ENCODE measurements at regions not wholly inside any gene's neighbourhood (a gene's known extent, or its start where the extent isn't known, plus 50 kb on each side); places are given as distances from the start of the nearest gene placed in this dataset.
"Not testable (repeated sequence)": the region's sequence is repeated elsewhere in the genome, so short reads cannot be mapped to it uniquely, and the experiment has no call there.

DNA sequence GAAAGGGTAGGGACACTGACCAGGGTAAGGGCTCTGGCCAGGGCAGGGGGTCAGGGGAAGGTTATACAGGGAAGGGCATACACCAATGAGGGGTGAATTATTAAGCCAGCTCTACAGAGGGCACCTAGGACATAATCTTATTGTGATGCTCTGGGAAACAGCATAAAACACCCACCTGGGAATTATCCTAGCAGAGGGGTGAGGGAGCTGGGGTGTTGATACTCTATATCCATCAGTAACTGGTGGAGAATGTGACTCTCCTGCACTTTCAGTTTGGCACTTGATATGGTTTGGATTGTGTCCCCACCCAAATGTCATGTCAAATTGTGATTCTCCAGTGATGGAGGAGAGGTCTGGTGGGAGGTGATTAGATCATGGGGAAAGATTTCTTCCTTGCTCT lies 291.2 kb downstream of the ASMT start:
- ATAC-seq, result no peak

DNA sequence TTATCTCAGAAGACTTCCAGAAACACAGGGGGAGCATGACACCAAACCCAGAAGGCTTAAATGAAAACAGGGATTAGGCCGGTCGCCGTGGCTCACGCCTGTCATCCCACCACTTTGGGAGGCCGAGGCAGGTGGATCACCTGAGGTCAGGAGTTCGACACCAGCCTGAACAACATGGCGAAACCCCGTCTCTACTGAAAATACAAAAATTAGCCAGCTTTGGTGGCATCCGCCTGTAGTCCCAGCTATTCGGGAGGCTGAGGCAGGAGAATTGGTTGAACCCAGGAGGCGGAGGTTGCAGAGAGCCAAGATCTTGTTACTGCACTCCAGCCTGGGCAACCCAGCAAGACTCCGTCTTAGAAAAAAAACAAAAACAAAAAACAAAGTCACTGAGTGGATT lies 294.1 kb downstream of the ASMT start:
- not testable (repeated sequence) for ATAC-seq

DNA sequence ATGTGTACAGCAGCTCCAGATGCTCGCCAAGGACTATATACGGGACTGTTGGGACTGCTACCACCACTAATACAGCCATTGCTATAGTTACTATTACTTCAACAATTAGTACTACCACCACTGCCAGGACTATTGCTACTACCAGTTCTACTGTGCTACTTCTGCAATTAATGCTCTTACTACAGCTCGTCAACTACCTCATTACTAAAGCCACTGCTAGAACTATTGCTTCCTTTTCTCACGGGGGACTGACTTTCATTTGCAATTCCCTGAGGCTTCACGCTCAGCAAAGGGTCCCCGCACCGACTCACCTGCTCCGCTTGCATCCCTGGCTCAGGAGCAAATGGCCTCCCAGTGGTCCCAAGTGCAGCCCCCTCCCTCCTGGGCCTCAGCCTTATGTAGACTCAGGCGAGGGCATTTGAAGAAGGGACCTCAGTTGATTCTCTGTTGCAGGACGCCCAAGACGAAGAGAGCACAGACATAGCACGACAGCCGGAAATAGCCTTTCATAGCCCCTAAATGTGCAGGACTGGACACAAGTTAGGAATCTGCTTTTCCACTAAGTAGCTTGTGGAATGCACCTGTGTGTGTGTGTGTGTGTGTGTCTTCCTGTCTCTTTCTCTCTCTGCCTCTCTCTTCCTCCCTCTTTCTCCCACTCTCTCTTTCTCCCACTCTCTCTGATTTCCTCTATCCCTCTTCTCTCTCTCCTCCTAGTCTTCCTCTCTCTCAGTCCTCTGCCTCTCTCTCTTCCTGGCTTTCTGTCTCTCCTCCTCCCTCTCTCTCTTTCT lies 294.8 kb downstream of the ASMT start:
- ATAC-seq, result no peak

DNA sequence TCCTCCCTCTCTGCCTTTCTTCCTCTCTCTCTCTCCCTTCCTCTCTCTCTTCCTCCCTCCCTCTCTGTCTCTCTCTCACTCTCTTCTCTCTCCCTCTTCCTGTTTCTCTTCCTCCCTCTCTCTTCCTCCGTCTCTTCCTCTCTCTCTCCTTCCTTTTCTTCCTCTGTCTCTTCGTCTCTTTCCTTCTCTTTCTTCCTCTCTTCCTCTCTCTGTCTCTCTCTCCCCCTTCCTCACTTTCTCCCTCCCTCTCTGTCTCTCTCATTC lies 295.3 kb downstream of the ASMT start:
- ATAC-seq, result no peak

DNA sequence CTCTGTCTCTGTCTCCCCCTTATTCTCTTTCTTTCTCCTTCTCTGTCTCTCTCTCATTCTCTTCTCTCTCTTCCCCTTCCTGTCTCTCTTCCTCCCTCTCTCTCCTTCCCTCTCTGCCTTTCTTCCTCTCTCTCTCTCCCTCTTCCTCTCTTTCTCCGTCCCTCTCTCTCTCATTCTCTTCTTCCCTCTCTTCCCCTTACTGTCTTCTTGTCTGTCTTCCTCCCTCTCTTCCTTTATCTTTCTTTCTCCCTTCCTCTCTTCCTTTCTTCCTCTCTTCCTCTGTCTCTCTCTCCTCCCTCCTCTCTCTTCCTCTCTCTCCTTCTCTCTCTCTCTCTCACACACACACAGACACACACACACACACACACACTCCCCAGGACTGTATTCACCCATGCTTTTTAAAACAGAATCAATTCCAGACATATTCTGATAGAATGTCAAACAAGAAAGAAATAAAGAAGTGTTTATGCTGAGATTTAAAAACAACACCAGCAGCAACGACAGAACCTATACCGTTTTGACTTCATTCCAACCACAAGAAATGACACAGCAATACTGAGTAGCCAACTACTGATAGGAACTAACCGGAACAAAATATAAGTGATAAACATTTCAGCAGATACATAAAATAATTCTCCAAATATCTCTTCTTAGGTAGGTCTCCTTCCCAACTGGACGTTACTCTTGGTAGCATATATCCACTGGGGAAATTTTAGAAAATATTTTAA lies 296.7 kb downstream of the ASMT start:
- ATAC-seq, result no peak

DNA sequence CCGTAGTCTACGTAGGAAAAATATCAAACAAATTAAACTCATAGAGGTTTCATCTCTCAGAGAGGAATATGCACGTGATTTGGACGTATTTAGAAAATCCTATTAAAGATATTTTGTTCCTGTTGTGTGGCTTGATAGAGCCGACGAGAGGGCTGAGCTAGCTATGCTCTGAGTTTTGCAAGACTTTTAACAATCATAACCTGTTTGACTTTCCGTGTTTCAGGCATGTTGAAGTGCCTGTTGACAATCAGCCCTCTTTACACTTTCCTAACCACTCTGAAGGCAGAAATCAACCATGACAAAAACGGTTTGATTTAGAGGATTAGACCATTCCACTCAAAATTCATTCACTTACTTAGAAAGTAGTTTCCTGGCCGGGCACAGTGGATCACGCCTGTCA lies 297.3 kb downstream of the ASMT start:
- no peak for ATAC-seq

DNA sequence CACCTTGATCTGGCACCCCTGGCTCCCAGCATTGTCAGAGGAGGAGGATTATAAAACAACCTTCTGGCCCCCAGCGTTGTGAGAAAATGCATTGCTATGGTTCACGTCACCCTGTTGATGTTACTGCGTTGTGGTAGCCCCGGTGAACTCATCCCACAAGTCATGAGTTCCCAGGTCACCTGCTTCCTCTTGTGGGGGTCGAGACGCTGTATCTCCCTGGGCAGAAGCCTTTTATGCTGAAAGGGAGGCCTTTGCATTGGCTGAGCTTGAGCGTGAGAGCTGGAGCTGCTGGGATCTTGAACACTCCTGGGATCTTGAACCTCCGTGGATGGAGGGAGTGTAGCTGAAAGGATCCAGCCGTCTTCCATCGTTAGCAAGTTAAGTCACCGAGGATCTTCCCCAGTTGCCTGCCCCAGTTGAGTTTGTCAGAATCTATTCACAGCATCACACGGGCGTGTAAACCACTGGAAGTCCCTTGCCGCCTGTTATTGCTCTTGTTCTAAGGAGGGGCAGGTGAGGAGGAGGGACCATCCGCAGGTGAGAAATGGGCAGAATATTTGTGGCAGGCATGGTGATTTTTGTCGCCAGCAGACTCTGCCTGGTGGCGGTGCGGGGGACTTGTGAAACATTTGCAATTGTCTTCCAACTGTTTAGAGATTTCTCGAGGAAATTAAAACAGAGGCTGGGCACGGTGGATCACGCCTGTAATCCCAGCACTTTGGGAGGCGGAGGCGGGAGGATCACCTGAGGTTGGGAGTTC lies 299.9 kb downstream of the ASMT start:
- ATAC-seq, result no peak

DNA sequence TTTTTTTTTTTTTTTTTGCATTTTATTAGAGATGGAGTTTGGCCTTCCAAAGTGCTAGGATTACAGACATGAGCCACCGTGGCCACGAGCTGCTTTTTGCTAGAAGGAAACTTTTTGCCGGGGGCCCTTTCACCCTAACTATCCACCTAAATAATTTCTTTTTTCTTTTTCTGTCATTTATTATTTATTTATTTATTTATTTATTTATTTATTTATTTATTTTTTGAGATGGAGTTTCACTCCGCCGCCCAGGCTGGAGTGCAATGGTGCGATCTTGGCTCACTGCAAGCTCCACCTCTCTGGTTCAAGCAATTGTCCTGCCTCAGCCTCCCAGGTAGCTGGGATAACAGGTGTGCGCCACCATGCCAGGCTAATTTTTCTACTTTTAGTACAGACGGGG lies 303.9 kb downstream of the ASMT start:
- ATAC-seq, result no peak

DNA sequence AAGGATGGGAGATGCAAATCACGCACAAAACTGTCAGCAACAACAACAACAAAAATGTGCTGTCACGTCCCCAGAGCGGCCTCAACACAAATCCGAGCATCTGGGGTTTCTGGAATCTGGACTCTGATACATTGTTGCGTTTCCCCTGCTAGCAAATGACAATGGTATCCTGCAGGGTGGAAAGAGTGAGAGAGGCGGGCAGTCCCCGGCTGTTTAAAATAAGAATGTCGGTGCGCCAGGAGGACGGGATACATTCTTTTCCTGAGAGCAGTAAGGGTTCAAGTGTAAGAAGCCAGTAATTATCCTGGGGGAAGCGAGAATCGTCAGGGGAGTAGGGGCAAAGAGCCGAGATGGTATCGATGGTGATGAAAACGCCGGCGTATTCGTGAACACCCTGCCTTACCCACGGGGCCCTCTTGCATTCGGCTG lies 310.2 kb downstream of the ASMT start:
- no peak for ATAC-seq

DNA sequence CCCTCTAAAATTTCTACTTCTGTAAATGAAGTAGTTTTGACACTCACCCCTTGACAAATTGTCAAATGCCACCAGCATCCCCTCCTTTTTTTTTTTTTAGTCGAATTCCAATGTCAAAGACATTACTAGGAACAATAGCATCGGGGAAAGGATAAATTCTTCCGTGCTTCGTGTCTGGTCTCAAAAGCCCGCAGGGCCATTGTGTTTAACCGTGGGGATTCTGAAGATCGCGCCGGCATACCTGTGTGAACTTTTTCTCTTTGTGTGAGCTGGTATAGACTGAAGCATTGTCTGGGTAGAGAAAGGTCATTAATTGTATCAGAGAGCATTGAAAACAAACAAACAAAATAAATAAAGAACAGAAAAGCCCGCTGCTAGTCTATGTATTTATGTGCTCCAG lies 313.9 kb downstream of the ASMT start:
- ATAC-seq, result no peak

DNA sequence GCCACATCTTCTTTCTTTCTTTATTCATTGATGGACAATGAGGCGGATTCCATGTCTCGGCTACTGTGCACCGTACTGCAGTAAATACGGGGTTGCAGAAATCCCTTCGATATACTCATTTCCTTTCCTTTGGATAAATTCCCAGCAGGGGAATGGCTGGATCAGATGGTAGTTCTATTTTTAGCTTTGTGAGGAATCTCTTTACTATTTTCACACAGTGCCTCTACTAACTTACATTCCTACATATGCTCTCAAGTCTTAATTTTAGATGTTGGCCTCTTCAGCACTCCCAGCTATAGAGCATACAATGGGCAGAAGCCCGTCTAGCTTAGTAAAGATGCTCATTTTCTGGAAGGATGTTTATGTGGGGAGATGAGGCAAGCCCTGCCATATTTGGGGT lies 317.4 kb downstream of the ASMT start:
- ATAC-seq, result no peak

DNA sequence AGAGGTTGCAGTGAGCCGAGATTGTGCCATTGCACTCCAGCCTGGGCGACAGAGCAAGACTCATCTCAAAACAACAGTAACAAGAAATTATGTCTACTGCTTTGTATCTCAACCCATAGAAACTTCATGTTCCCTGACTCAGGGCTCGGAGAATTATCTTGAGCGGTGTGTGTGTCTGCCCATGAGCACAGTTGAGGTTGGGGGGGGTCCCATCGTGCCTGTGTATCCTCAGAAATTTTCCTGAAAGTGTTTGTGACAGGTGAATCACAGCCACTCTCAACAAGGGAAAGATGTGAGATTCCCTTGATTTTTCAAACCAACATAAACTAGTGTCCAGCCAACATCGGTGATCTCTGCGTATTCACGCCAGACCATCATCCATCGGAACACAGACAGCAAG lies 319.1 kb downstream of the ASMT start:
- ATAC-seq, result no peak

DNA sequence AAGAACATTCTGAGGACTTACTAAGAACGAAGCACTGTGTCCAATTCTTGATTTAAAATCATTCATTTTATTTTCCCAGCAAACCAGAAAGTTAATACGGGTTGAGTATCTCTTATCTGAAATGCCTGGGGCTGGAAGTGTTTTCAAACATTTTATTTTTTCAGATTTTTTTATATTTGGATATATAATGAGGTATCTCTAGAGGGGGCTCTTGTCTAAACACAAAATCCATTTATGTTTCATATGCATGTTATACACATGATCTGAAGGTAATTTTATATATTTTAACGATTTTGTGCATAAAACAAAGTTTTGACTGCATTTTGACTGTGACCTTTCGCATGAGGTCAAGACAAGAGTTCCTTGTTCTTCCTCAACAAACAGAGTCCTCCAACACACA lies 320.9 kb downstream of the ASMT start:
- ATAC-seq, result no peak

DNA sequence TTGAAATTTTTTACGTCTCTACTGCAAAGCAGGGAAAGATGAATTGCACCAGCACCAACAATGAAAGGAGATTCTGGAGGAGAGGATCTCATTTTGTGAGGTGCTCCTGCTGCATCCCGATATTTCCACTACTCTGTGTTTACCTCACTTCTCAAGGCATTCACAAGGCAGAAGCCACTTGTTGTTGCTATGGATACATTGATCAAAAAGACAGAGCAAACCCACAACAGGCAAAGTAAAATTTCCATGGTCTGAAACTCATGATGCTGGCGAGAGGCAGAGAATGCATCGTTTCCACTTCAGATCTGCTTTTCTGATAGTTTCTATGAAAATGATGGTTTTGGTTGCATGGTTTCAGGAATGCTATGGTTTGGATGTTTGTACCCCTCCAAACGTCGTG lies 323.3 kb downstream of the ASMT start:
- ATAC-seq, result no peak

DNA sequence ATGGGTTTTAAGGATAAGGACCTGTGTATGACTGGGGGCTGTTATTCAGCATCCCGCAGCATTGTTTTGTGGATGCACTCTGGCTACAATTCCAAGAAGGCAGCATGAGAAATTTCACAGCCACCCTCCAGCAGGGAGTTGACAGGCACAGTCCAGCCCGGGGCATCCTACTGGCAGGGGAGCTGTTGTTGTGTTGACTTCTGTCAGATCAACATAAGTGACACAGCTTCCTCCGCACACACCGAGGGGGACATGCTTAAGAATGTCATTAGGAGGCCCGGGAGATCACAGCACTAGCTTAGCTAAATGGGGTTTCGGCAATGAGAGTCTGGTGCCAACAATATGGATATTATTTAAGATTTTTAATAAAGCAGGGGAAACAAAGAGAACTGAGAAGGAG lies 326.5 kb downstream of the ASMT start:
- no peak for ATAC-seq

DNA sequence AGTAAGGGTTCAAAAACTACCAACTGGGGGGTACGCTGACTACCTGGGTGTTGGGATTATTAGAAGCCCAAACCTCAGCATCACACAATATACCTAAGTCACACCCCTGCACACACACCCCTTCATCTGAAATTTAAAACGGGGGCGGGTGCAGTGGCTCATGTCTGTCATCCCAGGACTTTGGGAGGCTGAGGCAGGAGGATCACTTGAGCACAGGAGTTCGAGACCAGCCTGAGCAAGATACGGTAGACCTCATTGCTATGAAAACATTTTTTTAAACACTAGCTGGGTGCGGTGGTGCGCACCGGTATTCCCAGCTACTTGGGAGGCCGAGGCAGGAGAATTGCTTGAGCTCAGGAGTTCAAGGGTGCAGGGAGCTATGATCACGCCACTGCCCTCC lies 331.0 kb downstream of the ASMT start:
- no peak for ATAC-seq

DNA sequence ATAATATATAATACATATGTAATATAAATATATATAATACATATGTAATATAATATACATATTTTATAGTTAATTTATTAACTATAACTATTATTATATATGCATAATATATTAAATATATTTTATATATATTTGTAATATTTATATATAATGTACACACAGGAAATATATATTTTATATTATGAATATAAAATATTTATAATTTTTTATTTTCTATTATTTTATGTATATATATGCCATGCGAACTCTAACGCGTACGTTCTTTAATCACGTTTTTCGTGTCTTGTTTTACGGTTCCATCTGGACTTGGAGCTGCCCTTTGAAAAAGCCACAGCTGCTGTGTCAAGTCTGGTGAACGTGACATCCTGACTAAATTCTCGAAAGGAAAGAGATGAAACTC lies 332.1 kb downstream of the ASMT start:
- ATAC-seq, result no peak
